ENCODE measurements at regions not wholly inside any gene's neighbourhood (a gene's known extent, or its start where the extent isn't known, plus 50 kb on each side); places are given as distances from the start of the nearest gene placed in this dataset.

- DNase-seq (ENCODE audit: low spot score) = no peak
- TF ChIP-seq CTCF (IDR thresholded peaks at IDR 0.05; ENCODE audit: borderline replicate concordance, control extremely low read depth, extremely low read depth, insufficient read depth, missing control alignments) = no peak
- in situ Hi-C loops (cut with MboI; ENCODE audit: low sequenced_read_pairs, unreplicated experiment) = no loop called here
These were observed 506.8 kb downstream of the PDCD6IP start for GRCh38 chr3:34305266-34305665.

- in situ Hi-C loops (cut with MboI; ENCODE audit: low sequenced_read_pairs, unreplicated experiment) = no loop called here
- DNase-seq (ENCODE audit: low spot score) = no peak
- no peak for TF ChIP-seq CTCF (IDR thresholded peaks at IDR 0.05; ENCODE audit: borderline replicate concordance, control extremely low read depth, extremely low read depth, insufficient read depth, missing control alignments)
These were observed 514.3 kb downstream of the PDCD6IP start for GRCh38 chr3:34312684-34313083.

- in situ Hi-C loops (cut with MboI; ENCODE audit: low sequenced_read_pairs, unreplicated experiment) = no loop called here
- DNase-seq (ENCODE audit: low spot score) = no peak
- no peak for TF ChIP-seq CTCF (IDR thresholded peaks at IDR 0.05; ENCODE audit: borderline replicate concordance, control extremely low read depth, extremely low read depth, insufficient read depth, missing control alignments)
These were observed 521.5 kb downstream of the PDCD6IP start for GRCh38 chr3:34319881-34320280.

- DNase-seq (ENCODE audit: low spot score) = peak; percentile 4
- in situ Hi-C loops (cut with MboI; ENCODE audit: low sequenced_read_pairs, unreplicated experiment) = no loop called here
- TF ChIP-seq CTCF (IDR thresholded peaks at IDR 0.05; ENCODE audit: borderline replicate concordance, control extremely low read depth, extremely low read depth, insufficient read depth, missing control alignments) = no peak
These were observed 525.1 kb downstream of the PDCD6IP start for GRCh38 chr3:34323517-34323916.

- DNase-seq (ENCODE audit: low spot score) = no peak
- in situ Hi-C loops (cut with MboI; ENCODE audit: low sequenced_read_pairs, unreplicated experiment) = no loop called here
- TF ChIP-seq CTCF (IDR thresholded peaks at IDR 0.05; ENCODE audit: borderline replicate concordance, control extremely low read depth, extremely low read depth, insufficient read depth, missing control alignments) = no peak
These were observed 548.2 kb downstream of the PDCD6IP start for GRCh38 chr3:34346656-34347055.

GRCh38 chr3:34351882-34352777 is 553.7 kb downstream of the PDCD6IP start:
- TF ChIP-seq CTCF (IDR thresholded peaks at IDR 0.05; ENCODE audit: borderline replicate concordance, control extremely low read depth, extremely low read depth, insufficient read depth, missing control alignments) = no peak
- no peak for DNase-seq (ENCODE audit: low spot score)
- in situ Hi-C loops (cut with MboI; ENCODE audit: low sequenced_read_pairs, unreplicated experiment) = no loop called here
